WTC11 (cell line): ENCODE measurements at regions not wholly inside any gene's neighbourhood (a gene's known extent, or its start where the extent isn't known, plus 50 kb on each side); places are given as distances from the start of the nearest gene placed in this dataset.

Experiments
- ATAC-seq: fragments of 200-7000 bp; cut with Tn5 transposase; 2 replicates; pipeline ENCODE4 v1.10.0; 2021; ENCODE audit warnings: mild to moderate bottlenecking, moderate library complexity
- CTCF ChIA-PET: fragments of 300-600 bp; sonication (Branson Sonifier 250); formaldehyde crosslinking; loops from one replicate; lab custom pipeline; 2021; ENCODE audit warnings: antibody characterized with exemption; lab: Charles Lee
- POLR2A ChIA-PET: fragments of 350-600 bp; sonication (Branson Sonifier 250); formaldehyde crosslinking; loops from one replicate; lab custom pipeline; 2021; ENCODE audit warnings: antibody characterized with exemption; lab: Charles Lee
- DNase-seq: peaks from one replicate; pipeline ENCODE4 v3.0.0; 2021; ENCODE audit warnings: low spot score
- H3K27ac Mint-ChIP-seq: 2 replicates; pipeline ENCODE4 v1.8.0; 2021; ENCODE audit warnings: mixed read lengths
- H3K27me3 Mint-ChIP-seq: 2 replicates; pipeline ENCODE4 v1.8.0; 2021; ENCODE audit warnings: low read depth, mild to moderate bottlenecking, moderate library complexity, mixed read lengths
- H3K36me3 Mint-ChIP-seq: 2 replicates; pipeline ENCODE4 v1.8.0; 2021; ENCODE audit warnings: mixed read lengths
- H3K4me1 Mint-ChIP-seq: 2 replicates; pipeline ENCODE4 v1.8.0; 2022; ENCODE audit warnings: mixed read lengths
- H3K4me3 Mint-ChIP-seq: 2 replicates; pipeline ENCODE4 v1.8.0; 2021; ENCODE audit warnings: mild to moderate bottlenecking, moderate library complexity, mixed read lengths
- H3K9me3 Mint-ChIP-seq: 2 replicates; pipeline ENCODE4 v1.8.0; 2021; ENCODE audit warnings: mixed read lengths
- ARID4B ChIP-seq: sonication (generic); formaldehyde crosslinking; IDR thresholded peaks from 2 replicates; pipeline ENCODE4 v1.8.0; 2023; ENCODE audit warnings: missing genetic modification reagents, mild to moderate bottlenecking, borderline replicate concordance
- ATF1 ChIP-seq: sonication (generic); formaldehyde crosslinking; IDR thresholded peaks from 2 replicates; pipeline ENCODE4 v1.8.1; 2023; ENCODE audit warnings: mild to moderate bottlenecking, moderate library complexity, missing genetic modification reagents
- ATF2 ChIP-seq: sonication (generic); formaldehyde crosslinking; IDR thresholded peaks from 2 replicates; pipeline ENCODE4 v1.8.1; 2022; ENCODE audit warnings: low read depth, missing genetic modification reagents, borderline replicate concordance
- E2F1 ChIP-seq: sonication (generic); formaldehyde crosslinking; IDR thresholded peaks from 2 replicates; pipeline ENCODE4 v1.8.0; 2022; ENCODE audit warnings: mild to moderate bottlenecking, missing genetic modification reagents
- ETV6 ChIP-seq: sonication (generic); formaldehyde crosslinking; IDR thresholded peaks from 2 replicates; pipeline ENCODE4 v1.8.1; 2022; ENCODE audit warnings: mild to moderate bottlenecking, missing genetic modification reagents
- FOXK1 ChIP-seq: sonication (generic); formaldehyde crosslinking; IDR thresholded peaks from 2 replicates; pipeline ENCODE4 v1.8.0; 2022; ENCODE audit warnings: mild to moderate bottlenecking, moderate library complexity, missing genetic modification reagents
- GTF2I ChIP-seq: fragments of 250-450 bp; sonication (Bioruptor Pico); conservative IDR thresholded peaks from 2 replicates; pipeline ENCODE4 v1.4.0; 2021; ENCODE audit warnings: mild to moderate bottlenecking
- IRF1 ChIP-seq: sonication (generic); formaldehyde crosslinking; IDR thresholded peaks from 2 replicates; pipeline ENCODE4 v1.8.0; 2023; ENCODE audit warnings: missing genetic modification reagents
- IRF2 ChIP-seq: sonication (generic); formaldehyde crosslinking; IDR thresholded peaks from 2 replicates; pipeline ENCODE4 v1.8.0; 2022; ENCODE audit warnings: low read depth, missing genetic modification reagents, borderline replicate concordance
- KAT7 ChIP-seq: sonication (generic); formaldehyde crosslinking; IDR thresholded peaks from 2 replicates; pipeline ENCODE4 v1.8.1; 2023; ENCODE audit warnings: missing genetic modification reagents, mild to moderate bottlenecking, borderline replicate concordance
- MAX ChIP-seq: sonication (generic); formaldehyde crosslinking; IDR thresholded peaks from 2 replicates; pipeline ENCODE4 v1.8.0; 2022; ENCODE audit warnings: mild to moderate bottlenecking, missing genetic modification reagents
- MXD4 ChIP-seq: fragments of 250-450 bp; sonication (Bioruptor Pico); IDR thresholded peaks from 2 replicates; pipeline ENCODE4 v1.8.0; 2021; ENCODE audit warnings: mild to moderate bottlenecking, moderate library complexity, borderline replicate concordance
- NFE2L1 ChIP-seq: sonication (generic); formaldehyde crosslinking; IDR thresholded peaks from 2 replicates; pipeline ENCODE4 v1.8.1; 2023; ENCODE audit warnings: missing genetic modification reagents
- NR1H2 ChIP-seq: sonication (generic); formaldehyde crosslinking; IDR thresholded peaks from 2 replicates; pipeline ENCODE4 v1.9.0; 2021; ENCODE audit warnings: mild to moderate bottlenecking, moderate library complexity, missing genetic modification reagents
- NR3C1 ChIP-seq: sonication (generic); formaldehyde crosslinking; conservative IDR thresholded peaks from 2 replicates; pipeline ENCODE4 v1.8.1; 2023; ENCODE audit warnings: low read depth, mild to moderate bottlenecking, missing genetic modification reagents
- PRDM15 ChIP-seq: sonication (generic); formaldehyde crosslinking; IDR thresholded peaks from 2 replicates; pipeline ENCODE4 v1.8.0; 2022; ENCODE audit warnings: missing genetic modification reagents
- RELA ChIP-seq: sonication (generic); formaldehyde crosslinking; IDR thresholded peaks from 2 replicates; pipeline ENCODE4 v1.8.1; 2022; ENCODE audit warnings: missing genetic modification reagents, mild to moderate bottlenecking, borderline replicate concordance
- SP1 ChIP-seq: sonication (generic); formaldehyde crosslinking; conservative IDR thresholded peaks from 2 replicates; pipeline ENCODE4 v1.8.1; 2022; ENCODE audit warnings: missing genetic modification reagents
- ZNF396 ChIP-seq: fragments of 250-450 bp; sonication (Bioruptor Pico); IDR thresholded peaks from 2 replicates; pipeline ENCODE4 v1.8.0; 2021; ENCODE audit warnings: mild to moderate bottlenecking, moderate library complexity, borderline replicate concordance
- ZNF512 ChIP-seq: sonication (generic); formaldehyde crosslinking; IDR thresholded peaks from 2 replicates; pipeline ENCODE4 v1.8.1; 2022; ENCODE audit warnings: missing genetic modification reagents, borderline replicate concordance

- no peak for TF ChIP-seq ATF1
- no peak for TF ChIP-seq GTF2I
Measured at GRCh38 chr9:93897075-93897970, 57.8 kb downstream of the BARX1 start (continued).

GRCh38 chr9:93896496-93897033, 58.6 kb downstream of the BARX1 start:
- no peaks in the 10 kb centered on the region for H3K4me1 Mint-ChIP-seq
- CTCF ChIA-PET = no interaction called here
- H3K9me3 Mint-ChIP-seq = peaks cover 22% of the 10 kb centered on the region
- no peak for ATAC-seq
- no peak for TF ChIP-seq FOXK1 (CRISPR knock-in tag)
- no peak for TF ChIP-seq NR3C1 (CRISPR knock-in tag)
- TF ChIP-seq RELA (CRISPR knock-in tag) = no peak
- no peak for TF ChIP-seq ZNF396 (CRISPR knock-in tag)
- TF ChIP-seq MAX = no peak
- no peak for TF ChIP-seq SP1 (CRISPR knock-in tag)
- no peak for TF ChIP-seq KAT7 (CRISPR knock-in tag)
- no peak for TF ChIP-seq NR1H2 (CRISPR knock-in tag)
- TF ChIP-seq ZNF512 = no peak
- no peak for TF ChIP-seq ATF2
- TF ChIP-seq IRF1 (CRISPR knock-in tag) = no peak
- no peak for TF ChIP-seq PRDM15
- TF ChIP-seq MXD4 = no peak
- TF ChIP-seq ETV6 = no peak
- no peak for TF ChIP-seq NFE2L1 (CRISPR knock-in tag)
- no peak for TF ChIP-seq ARID4B (CRISPR knock-in tag)
- TF ChIP-seq E2F1 (CRISPR knock-in tag) = no peak
- no peak for TF ChIP-seq IRF2 (CRISPR knock-in tag)
- TF ChIP-seq, all 79 proteins: peak for 0
- no peak for DNase-seq
- POLR2A ChIA-PET = no interaction called here
- Mint-ChIP-seq H3K27me3 (peaks cover 4% of the 10 kb centered on the region; the same call in 1 of the 2 replicates), H3K4me3 (no peak overlapping the region), H3K36me3 (peaks cover 16% of the 10 kb centered on the region), H3K27ac (no peak overlapping the region)
